Stimulated activated effector memory CD8-positive, alpha-beta T cell treated with anti-CD3 and anti-CD28 coated beads, Interleukin-12 subunit alpha, Interleukin-12 subunit beta, amount 100 ng/mL, for 72 hours (primary cell): ENCODE measurements at regions not wholly inside any gene's neighbourhood (a gene's known extent, or its start where the extent isn't known, plus 50 kb on each side); places are given as distances from the start of the nearest gene placed in this dataset.
A peak's percentile ranks its signal among the peaks of the same experiment; 100 is the strongest.
"Not testable (repeated sequence)": the region's sequence is repeated elsewhere in the genome, so short reads cannot be mapped to it uniquely, and the experiment has no call there.

Source experiments
- ATAC-seq: fragments of 150-1000 bp; cut with Tn5 transposase; 2 replicates; pipeline ENCODE4 v1.10.0; 2021
- DNase-seq, 2 donors: peaks; one replicate each; pipeline ENCODE4 v3.0.0; 2021 to 2022; ENCODE audit warnings: low spot score in 2 of 2
- H3K27ac Mint-ChIP-seq: one replicate; pipeline ENCODE4 v1.8.0; 2022; ENCODE audit warnings: mild to moderate bottlenecking, mixed read lengths
- H3K36me3 Mint-ChIP-seq: one replicate; pipeline ENCODE4 v1.8.0; 2022; ENCODE audit warnings: mild to moderate bottlenecking, mixed read lengths
- H3K4me1 Mint-ChIP-seq: one replicate; pipeline ENCODE4 v1.8.0; 2022; ENCODE audit warnings: mixed read lengths
- H3K4me3 Mint-ChIP-seq: one replicate; pipeline ENCODE4 v1.8.0; 2022; ENCODE audit warnings: mild to moderate bottlenecking, mixed read lengths
- H3K9me3 Mint-ChIP-seq: one replicate; pipeline ENCODE4 v1.8.0; 2022; ENCODE audit warnings: mixed read lengths

DNA sequence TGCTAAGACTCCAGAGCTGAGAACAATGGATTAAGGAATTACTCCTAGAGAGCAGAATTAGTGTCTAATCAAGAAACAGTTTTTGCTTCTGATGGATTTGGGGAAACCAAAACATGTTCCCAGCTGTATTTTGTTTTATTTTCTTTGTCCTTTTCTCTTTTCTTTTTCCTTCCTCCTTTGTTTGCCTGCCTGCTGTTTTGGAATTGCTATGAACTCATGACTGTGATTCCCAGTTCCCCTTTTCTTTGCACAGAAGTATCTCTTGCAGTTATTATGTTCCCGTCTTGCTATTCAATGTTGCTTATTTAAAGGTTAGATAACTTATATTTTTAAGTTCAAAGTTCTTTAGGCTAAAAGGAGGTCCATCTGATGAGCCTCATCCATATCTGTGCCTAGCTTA is 77.0 kb upstream of the GBE1 start:
- Mint-ChIP-seq H3K9me3 (no peaks in the 10 kb centered on the region), H3K4me3 (no peak overlapping the region), H3K27ac (no peak overlapping the region), H3K4me1 (no peaks in the 10 kb centered on the region), H3K36me3 (no peaks in the 10 kb centered on the region)
- ATAC-seq (no peak), DNase-seq (no peak)

DNA sequence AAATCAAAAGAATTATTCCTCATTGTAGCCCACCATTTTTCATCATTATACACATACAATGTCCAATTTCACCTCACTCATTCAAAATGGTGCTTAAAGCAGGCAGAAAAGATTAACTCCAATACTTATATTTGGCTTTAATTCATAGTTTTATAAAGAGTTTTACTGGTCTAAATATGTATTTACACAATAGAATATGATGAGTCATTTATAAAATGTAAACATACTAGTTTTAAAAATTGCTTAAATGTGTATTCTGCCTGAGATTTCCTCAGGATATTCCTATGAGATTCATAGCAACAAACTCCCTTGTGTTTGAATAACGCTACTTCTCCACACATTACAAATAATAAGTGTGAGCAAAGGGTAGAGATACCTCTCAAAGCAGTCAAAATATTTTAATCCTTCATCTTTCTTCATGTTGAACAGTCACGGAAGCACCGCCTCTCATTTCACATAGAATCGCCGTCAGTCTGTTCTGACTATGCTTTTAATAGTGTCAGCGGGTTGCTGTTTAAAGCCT is 75.7 kb upstream of the GBE1 start:
- DNase-seq (no peak), ATAC-seq (no peak)
- Mint-ChIP-seq H3K9me3 (no peaks in the 10 kb centered on the region), H3K36me3 (no peaks in the 10 kb centered on the region), H3K4me1 (no peaks in the 10 kb centered on the region), H3K27ac (no peak overlapping the region), H3K4me3 (no peak overlapping the region)

DNA sequence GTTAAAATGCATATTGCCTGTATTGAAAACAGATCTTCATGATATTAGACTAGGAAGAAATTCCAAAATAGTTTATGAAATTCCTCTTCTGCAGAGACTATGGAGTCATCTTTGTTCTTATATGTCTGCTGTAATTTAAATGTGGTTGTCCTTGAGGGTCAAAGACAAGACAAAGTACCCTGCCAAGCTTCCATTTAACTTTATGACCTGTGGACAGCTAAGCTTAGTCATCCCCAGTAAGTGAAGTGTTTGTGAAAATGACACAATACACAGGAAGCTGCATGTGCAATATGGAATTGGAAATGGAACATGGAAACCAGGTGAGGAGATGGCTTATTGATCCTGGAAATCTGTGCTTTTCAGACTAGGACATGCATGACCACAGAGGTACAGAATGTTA is 68.5 kb upstream of the GBE1 start:
- Mint-ChIP-seq H3K9me3 (no peaks in the 10 kb centered on the region), H3K36me3 (no peaks in the 10 kb centered on the region)
- ATAC-seq = no peak

DNA sequence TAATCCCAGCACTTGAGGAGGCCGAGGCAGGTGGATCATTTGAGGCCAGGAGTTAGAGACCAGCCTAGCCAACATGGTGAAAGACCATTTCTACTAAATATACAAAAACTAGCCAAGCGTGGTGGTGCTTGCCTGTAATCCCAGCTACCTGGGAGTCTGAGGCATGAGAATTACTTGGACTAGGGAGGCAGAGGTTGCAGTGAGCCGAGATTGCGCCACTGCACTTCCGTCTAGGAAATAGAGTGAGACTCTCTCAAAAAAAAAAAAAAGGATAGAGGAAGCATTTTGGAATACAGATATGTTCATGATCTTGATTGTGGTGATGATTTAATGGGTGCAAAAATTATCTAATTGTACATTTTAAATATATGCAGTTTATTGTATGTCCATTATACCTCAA is 67.8 kb upstream of the GBE1 start:
- not testable (repeated sequence) for H3K36me3 Mint-ChIP-seq, H3K9me3 Mint-ChIP-seq, H3K27ac Mint-ChIP-seq, H3K4me3 Mint-ChIP-seq, ATAC-seq, H3K4me1 Mint-ChIP-seq, DNase-seq

More for the DNA sequence above, 68.5 kb upstream of the GBE1 start:
- Mint-ChIP-seq H3K4me1 (no peaks in the 10 kb centered on the region), H3K27ac (no peak overlapping the region), H3K4me3 (no peak overlapping the region)
- DNase-seq = no peak

DNA sequence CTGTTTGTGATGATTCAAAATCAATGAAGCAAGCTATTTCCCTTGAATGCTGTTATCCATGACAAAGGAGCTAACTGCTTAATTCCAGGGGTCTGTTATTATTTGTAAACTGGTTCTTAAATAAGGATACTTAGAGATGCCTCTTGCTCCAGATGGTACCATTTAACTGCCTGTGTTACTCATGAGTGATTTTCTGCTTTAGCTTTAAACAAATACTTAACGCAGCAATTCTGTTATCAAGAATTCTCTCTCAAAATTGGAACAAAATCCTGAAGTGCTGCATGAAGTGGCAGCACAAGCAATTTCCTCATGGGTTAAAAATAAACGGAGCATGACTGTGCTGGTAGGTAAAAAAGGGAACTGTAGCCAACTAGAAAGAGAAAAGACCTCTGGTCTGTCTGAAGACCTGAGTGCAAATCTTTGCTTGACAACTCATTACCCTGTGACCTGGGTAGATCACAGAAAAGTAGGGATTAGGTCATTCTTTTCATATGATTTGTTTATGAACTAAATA is 62.5 kb upstream of the GBE1 start:
- no peaks in the 10 kb centered on the region for H3K4me1 Mint-ChIP-seq
- no peak overlapping the region for H3K27ac Mint-ChIP-seq
- H3K4me3 Mint-ChIP-seq = no peak overlapping the region
- no peaks in the 10 kb centered on the region for H3K36me3 Mint-ChIP-seq
- H3K9me3 Mint-ChIP-seq = peaks cover 3% of the 10 kb centered on the region
- DNase-seq (no peak), ATAC-seq (no peak)

DNA sequence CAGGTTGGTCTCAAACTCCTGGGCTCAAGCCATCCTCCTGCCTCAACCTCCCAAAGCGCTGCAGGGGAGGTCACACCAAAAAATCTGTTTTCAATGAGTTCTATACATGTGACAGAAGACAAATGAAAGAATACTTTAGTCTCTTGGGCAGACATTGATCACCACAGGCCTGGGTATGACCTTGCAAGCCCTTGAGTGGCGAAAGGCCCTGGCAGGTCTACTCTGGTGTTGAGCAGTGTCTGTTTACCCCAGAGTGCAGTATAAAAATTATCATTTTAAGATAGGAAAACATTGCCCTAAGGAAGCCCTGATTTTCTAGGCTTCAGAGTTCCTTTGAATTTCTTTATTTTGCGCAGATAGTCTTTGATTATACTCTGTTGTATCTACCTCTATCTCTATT is 61.6 kb upstream of the GBE1 start:
- Mint-ChIP-seq H3K9me3 (peaks cover 3% of the 10 kb centered on the region), H3K4me3 (no peak overlapping the region), H3K27ac (no peak overlapping the region), H3K36me3 (no peaks in the 10 kb centered on the region), H3K4me1 (no peaks in the 10 kb centered on the region)
- DNase-seq (no peak), ATAC-seq (no peak)

DNA sequence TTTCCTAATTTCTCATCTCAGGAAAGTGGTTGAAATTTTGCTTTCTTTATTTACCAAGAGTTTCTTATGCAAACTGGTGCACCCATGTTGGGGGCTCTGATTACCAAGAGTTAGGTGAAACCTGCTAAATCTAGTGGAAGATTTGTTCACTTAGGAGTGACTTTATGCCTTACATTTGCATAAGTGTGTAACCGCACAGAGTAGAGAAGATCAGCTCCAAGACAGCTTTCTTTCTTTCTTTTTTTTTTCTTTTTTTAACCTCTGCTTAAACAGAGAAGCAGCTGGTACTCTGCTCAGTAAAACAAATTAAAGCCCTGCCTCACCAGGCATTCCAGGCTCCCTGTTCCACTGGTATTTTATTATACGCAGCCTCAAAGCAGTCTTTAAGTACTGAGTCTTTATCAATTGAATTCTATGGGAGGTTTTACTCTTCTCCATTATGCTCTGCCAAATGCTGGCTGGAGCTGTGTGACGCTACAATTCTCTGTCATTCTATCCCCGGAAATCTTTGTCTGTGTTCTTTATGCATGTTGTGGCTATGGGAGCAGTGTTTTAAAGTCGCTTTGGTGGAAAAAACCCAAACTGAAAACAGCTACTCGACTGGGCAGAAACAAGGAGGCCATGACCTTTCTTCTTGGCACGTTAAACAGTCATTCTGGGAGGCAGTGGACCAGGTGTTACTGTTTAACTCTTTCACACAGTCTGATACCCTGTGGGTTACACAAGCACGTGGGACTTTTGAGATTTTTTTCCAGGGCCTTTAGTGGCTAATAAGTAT is 55.2 kb upstream of the GBE1 start:
- Mint-ChIP-seq H3K36me3 (no peaks in the 10 kb centered on the region), H3K27ac (no peak overlapping the region), H3K4me3 (no peak overlapping the region), H3K4me1 (peaks cover 6% of the 10 kb centered on the region), H3K9me3 (peaks cover 3% of the 10 kb centered on the region)
- DNase-seq = no peak
- peak; percentile 79 for ATAC-seq

DNA sequence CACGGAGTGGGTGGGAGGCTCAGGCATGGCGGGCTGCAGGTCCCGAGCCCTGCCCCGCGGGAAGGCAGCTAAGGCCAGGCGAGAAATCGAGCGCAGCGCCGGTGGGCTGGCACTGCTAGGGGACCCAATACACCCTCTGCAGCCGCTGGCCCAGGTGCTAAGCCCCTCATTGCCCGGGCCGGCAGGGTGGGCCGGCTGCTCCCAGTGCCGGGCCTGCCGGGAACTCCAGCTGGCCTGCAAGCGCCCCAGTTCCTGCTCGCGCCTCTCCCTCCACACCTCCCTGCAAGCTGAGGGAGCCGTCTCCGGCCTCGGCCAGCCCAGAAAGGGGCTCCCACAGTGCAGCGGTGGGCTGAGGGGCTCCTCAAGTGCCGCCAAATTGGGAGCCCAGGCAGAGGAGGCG is 50.7 kb upstream of the GBE1 start:
- H3K4me1 Mint-ChIP-seq, H3K4me3 Mint-ChIP-seq, H3K36me3 Mint-ChIP-seq, ATAC-seq, DNase-seq, H3K9me3 Mint-ChIP-seq, H3K27ac Mint-ChIP-seq: not testable (repeated sequence)
